CD4-positive, alpha-beta T cell treated with Interferon alpha-2 for 1 hour (primary cell): ENCODE measurements at regions not wholly inside any gene's neighbourhood (a gene's known extent, or its start where the extent isn't known, plus 50 kb on each side); places are given as distances from the start of the nearest gene placed in this dataset.

Source experiments
- DNase-seq, 2 donors: peaks; one replicate each; pipeline ENCODE4 v3.0.0-alpha.2; 2020 to 2022

DNA sequence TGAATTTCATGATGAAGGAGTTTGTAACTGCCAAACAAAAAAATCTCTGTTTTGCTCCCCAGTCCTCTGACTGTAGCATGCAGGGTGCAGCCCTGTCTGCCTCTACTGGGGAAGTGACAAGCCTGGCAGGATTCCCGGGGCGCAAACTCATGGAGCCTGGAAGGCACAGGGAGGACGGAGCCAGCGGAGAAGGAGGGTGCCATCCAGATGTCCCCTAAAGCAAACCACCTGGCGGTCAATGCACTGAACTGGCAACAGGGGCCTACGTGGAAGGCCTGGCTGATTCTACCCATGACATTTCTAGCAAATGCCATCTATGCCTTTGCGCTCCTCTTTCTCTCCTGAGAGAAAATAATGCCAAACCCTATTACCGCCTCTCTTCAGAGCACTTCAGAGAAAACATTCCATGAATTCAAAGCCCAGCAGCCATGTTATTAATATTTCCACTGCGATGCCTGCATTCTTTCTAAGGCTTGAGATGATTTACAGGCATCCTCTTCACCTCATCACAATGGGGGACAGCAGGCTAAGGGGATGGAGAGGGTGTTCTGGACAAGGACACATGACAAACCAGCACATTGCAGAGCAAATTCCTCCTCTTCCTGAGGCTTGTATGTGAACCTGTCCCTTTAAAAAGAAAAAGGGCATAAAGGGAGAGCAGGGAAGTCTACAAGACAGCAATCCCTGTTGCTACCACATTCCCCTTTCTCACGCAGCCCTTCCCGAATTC is 329.3 kb upstream of the NOCT start:
- no peak for DNase-seq

DNA sequence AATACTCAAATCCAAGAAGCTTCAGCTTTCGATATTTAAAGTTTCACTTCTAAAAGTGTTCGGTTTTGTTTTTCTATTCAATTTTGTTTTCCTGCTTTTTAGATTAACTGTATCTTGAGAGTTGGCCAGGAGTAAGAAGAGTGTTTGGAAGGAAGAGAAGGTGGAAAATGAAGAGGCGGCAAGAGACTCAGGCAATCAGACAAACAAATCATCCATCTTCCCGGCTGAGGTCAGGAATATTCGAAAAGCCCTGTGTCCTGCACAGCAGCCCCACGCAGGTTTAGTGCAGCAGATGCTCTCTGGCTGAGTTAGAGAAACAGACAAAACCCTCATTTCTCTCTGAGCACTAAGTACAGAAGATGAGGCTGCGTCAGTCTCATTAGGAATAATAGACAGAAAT is 330.3 kb upstream of the NOCT start:
- DNase-seq, result no peak

DNA sequence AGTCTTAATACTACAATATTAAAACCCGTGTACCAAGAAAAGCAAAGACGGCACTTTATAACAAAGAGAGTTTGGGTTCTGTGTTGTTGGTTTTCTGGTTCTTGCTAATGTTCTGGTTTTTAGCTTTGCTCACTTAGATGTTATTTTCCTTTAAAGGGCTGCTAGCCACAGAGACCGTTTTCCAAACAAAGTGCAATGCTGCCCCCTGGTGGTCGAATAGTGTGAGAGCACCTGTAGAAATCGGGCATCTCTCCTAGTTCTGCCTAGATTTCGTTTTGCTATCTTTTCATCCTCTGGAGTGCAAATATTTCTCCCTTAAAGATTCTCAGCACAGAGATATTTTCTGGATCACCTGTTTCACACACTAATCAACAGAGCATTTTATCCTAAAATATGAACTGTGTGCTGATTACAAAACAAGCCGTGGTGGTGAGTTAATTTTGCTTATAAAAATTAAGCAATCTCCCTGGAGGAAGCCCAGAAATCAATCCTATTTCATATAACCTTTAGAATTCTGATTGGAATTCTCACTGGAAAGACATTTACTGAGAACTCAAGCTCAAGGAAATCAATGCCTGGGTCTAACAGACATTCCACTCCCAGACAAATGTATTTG is 334.5 kb upstream of the NOCT start:
- peak; percentile 54 to 62 for DNase-seq

DNA sequence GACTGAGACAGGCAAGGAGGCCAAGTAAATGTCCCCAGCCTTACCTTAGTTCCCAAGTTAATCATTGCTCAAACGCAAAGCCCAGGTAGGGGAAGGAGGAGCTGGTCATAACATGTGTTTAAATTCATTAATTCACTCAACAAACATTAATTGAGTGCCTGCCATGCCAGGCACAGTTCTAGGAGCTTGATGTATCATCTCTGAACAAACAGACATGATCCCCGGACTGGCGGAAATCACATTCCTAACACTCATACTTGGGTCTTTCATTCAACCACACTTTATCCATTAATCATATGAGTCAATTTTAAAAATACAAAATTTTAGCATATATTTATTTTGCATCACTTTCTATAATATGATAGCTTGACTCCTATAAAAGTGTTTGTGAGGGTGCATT is 335.3 kb upstream of the NOCT start:
- no peak for DNase-seq

DNA sequence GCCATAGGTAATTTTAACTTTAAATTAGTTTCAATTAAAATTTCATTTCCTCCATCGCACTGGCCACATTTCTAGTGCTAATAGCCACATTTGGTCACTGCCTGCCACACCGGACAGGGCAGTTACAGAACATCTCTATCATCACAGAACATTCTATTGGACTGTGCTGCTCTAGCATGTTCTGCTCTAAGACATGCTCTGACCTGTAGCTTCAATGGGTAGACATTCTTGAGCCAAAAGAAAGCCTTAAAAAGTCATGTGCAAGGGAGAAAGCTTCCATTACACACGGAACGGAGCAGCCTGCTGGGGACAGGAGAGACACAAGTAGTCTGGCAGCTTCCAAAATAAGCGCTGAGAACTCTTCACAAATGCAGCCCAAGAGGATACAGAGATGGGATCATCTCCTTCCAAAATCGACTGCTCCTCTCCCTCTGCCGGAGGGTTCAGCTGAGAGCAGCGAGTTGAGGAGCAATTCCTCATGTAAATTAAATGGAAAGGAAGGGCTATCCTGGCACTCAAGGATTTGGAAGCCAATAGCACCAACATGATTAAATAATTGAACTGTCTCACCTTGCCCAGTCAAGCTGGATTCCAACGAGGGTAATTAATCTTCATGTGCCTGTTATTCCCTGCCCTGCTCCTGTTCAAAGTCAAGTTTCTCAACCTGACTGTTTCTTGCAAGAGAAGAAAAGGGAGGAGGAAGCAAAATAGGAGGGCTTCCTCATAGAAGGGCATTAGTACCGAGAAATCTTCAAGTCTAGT is 336.4 kb upstream of the NOCT start:
- DNase-seq, result no peak

DNA sequence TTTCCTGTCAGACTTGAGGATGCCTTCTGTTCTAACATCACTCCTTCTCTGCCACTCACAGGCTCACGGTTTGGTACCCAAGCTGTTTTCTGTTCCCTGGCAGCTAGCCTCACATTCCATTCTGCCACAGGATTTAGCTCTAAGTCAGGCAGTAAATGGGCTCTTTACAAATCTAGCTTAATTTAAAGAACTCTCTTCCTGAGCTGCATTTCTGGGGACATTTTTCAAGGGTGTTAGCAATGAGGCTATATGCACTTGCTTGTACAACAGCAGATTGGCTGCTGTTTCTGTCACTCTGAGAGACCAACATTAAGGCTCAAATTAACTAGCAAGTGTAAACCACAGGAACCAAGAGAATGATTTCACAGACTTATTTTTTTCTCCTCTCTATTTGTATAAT is 337.8 kb upstream of the NOCT start:
- DNase-seq, result no peak

DNA sequence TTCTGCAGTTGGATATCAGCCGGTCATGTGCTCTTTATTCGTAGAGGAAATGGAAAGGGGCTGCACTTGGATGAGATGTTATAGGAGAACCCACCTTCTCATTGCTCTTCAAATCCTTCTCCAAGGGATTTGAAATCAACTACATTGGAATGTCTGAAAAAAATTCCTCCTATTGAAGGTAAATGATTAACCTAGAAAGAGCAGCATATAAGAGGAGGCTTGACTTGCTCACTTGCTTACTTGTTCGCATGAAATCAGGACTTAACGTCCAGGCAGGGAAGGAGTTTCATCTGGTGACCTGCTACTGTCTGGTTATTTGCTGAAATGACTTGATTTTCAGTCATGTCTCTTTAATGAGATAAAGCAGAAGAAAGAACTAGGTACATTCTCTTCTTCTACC is 338.4 kb upstream of the NOCT start:
- DNase-seq, result no peak

DNA sequence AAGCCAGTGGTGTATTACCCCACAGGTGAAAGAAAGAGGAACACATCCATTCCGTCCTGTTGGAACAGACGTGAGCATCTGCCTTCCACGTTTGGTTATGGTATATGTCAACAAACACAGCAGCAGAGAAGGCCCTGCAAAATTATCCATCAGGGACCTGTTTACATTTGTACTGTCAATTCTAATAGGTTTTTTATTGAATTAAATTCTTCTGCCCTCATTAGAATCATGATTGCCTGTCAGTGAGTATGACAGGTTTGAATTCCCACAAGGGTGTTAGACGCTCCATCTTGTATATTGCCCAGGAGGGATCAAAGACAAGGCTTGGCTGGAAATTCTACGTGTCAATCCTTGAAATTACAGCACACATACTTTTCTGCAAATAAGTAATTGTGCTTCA is 339.9 kb upstream of the NOCT start:
- no peak for DNase-seq

DNA sequence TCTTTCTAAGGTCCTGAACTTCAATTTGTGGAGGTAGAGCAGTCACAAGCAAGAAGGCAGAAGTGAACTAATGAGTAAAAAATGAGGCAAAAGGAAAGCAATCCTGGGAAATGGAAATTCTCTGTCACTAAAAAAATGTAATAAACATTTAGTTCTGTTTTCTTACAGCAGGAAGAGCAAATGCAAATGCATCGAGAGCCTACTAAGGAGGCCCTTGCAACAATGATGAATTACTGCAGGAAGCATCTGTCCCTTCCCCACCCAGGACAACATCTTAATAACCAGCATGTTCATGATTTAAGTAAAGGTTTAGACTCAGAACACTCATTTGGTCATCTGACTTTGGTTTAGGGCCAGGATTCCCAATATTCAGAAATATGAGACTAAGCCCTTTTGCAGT is 341.4 kb upstream of the NOCT start:
- DNase-seq, result no peak

DNA sequence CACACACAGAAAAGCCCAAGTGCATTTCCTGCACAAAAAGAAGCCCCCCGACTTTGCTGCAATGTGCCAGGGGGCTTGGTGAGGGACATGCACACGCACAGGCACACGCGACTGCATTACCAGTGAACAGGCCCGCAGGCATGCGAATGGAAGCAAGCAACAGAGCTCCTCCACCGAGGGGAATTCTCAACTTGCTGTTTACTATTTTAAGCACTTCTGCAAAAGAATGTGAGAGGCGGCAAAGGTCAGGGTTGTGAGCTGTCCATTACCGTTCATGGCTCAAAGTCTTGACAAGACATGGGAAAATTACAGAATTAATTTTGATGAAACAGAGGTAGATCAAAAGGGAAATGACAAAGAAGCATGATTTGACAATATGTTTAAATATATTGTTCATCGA is 342.5 kb upstream of the NOCT start:
- DNase-seq, result no peak

DNA sequence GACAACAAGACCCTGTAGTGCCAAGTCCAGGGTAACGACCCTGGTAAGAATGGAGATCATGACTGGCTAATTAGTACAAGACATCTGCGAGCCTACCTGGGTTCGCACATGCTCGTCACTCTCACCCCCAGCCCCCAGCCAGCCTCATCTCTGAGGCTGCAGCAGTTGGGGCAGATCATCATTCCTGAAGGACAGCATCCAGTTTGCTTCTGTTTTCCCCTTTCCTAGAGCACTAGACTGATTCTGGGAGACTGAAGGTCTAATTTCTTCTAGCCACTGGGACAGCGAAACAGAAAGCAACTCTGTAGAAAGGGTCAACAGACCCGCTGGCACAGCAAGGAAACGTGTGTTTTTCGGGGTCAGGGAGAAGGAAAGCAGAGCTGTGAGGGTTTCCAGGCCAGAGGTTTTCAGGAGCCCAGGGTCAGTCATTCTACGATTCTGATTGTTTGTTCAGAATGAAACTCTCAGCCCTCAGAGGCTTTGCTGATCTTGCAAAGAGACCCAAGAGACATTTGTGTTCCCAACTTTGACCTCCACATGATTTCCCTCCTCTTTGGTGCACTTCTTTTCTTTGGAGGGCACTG is 343.1 kb upstream of the NOCT start:
- DNase-seq, result no peak

DNA sequence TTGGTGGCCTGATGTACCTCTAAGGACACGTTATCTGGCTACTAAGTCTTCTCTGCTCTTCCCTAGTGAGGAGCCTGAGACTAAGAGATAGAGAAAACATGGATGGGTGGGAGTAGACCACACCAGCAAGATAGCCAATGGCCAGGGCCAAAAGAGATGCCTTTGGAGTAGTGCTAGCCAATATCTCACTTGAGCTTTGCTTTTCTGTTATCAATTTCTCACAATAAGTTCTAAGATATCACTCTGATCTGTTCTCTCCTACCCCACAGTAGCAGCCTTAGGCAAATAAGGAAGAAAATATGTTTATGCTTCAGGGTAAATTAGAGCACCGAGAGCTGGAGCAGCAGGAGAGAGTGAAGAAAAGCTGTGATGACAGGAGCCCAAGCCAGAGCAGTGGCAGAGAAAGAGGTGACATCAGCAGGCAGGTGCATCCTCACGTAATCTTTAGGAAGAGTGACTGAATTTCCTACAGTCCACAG is 343.9 kb upstream of the NOCT start:
- DNase-seq, result no peak

DNA sequence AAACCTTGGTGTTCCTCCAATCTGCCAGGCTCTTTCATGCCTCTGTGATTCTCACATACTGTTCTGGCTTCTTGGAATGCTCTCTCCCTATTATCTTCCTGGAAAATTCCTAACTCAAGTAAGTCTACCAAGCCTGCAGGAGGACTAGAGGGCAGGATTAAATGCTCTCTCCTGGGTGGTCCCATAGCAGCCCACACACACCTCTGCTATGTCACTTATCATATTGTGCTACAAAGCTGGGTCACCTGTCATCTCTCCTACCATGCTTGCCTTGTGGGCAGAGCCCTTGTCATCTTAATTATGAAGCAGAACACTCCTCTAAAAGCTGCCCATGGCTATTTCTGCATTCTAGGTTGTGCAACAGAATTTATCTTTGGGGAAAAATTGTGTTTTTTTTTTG is 344.5 kb upstream of the NOCT start:
- no peak for DNase-seq

DNA sequence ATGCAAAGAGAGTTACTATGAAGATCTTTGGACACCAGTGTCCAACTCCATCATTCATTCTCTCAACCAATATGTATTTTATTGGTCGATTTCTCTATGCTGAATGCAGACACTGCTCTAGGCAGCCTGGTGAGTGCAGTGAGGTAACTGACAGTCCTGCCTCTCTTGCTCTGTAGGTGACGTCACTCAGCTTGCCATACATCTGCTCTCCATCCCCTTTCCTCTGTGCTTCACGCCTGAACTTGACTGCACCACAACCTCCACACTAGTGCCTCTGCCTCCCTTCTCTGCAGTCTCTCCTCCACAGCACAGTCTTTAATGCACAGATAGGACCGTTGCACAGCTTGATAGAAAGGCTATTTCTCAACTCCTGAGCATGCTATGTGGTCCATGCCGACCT is 344.9 kb upstream of the NOCT start:
- no peak for DNase-seq

DNA sequence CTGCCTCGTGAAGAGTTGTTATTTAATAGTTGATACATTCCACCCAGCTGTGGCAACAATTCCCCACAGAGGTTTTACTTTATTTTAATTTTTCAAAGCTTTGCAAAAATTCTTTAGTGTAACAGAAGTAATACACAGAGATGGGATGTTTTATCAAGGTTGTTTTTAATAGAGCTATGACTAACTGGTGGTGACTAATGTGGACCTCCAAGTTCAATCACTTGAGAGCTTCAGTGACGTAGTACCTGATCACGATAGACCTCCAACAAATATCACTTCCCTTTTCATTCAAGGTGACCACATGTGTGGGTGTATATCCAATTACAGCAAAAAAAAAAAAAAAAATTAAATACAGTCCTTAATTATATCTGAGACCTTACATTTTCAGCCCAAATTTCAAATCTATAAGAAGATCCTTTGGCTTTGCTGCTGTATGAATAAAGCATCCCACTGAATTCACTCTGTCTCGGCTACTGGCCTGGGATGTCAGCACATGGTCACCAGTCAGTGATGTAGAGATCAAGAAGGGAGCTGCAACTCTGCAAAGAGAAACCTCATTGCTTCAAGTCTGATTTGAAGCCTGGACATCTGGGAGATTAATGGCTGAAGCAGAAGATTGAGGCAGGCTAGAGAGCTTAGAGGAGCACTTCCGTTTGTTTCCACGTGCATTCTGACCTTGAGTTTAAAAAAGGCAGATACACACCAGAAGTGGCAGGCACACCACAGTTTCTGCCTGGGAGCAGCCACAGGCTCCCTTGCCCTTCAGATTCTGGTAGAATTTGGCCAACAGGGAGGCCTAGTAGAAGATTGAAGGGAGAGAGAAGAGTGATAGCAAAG is 345.9 kb upstream of the NOCT start:
- DNase-seq, result no peak

DNA sequence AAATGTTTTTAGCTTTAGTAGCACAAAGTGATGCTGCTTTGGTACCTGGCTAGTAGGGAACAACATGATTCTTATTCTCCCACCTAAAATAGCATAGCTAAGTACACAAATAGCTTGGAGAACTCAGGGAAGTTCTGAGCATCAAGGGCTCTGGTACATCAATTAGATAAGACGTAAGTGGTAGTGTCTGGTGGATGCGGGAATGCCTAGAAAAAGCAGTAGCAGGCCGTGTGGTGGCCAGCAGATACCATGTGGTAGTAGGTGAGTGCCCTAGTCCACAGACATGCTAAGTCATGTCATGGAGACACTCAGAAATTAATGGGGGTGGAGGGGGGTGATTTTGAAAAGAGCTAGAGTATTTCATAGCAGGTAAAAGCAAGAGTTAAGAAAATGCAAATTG is 347.3 kb upstream of the NOCT start:
- DNase-seq, result no peak

DNA sequence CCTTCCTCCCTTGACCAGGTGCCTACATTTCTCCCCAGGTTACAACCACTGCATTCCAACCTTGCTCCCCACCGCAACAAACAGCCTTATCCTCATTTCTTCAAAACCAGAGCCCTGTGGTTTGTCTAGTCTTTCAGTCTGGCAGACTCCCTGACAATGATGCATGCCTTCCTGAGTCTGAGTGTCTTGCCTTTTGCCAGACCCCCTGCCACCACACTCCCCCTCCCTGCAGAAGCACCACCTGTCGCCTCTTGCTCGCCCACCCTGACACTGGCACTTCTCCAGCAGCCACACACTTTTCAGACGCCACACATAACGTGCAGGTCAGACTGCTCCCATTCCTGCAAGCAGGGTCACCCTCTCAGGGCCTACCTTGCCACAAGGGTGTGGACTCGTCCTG is 349.2 kb upstream of the NOCT start:
- DNase-seq, result no peak

DNA sequence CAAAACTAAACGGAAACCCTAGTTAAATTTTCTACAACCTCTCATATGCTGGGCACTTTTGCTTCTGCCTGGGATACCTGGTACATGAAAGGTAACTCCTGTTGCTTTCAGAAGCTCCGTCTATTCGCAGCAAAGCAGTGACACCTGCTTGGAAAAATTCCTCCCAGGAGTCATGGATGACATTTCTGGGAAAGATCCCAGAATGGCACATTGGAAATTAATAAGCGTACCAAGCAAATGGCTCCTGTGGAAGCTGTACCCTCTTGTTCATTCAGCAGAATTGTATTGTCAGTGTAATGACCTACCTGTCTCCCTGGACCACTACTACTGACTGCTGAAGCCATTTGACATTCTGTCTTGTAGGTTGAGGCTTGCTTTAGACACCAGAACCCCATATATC is 349.7 kb upstream of the NOCT start:
- DNase-seq, result no peak

DNA sequence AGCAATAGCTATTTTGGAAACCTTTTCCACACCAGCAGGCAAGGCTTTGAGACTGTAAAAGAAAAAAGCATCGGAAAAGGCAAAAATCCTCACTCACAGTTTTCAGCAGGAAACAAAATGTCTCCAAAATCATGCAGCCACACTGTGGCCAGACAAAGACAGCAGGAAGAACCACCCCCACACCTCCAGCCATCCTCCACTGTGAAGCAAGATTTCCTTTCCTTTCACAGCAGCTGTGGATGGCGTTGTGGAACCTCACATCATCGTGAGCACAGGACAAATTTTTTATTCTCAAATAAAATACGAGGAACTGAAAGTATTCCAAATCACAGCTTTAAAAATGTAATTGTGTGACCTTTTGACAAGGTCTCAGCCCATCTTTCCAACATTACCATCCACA is 351.7 kb upstream of the NOCT start:
- DNase-seq, result no peak

DNA sequence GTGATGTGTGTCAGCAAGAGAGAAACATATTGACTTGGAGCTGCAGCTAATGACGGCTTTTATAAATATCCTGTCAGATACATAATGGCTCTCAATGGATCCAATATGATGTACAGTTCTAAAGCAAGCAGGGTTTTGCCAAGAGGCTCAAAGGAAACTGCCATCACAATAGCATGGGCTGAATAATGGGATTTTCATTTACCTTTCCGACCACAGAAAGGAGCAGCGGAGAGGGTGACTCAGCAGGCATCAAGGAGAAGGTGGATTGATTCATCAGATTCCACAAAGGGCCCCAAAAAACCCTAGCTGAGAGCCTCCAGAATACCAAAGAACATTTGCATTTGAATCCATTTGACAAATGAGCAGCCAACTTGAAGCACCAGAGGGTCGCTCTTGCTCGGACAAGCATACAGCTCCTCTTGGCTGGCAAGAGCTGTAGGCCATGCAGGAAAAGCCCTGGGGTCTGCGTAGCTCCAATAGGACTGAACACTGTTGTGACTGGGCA is 355.7 kb upstream of the NOCT start:
- no peak for DNase-seq

DNA sequence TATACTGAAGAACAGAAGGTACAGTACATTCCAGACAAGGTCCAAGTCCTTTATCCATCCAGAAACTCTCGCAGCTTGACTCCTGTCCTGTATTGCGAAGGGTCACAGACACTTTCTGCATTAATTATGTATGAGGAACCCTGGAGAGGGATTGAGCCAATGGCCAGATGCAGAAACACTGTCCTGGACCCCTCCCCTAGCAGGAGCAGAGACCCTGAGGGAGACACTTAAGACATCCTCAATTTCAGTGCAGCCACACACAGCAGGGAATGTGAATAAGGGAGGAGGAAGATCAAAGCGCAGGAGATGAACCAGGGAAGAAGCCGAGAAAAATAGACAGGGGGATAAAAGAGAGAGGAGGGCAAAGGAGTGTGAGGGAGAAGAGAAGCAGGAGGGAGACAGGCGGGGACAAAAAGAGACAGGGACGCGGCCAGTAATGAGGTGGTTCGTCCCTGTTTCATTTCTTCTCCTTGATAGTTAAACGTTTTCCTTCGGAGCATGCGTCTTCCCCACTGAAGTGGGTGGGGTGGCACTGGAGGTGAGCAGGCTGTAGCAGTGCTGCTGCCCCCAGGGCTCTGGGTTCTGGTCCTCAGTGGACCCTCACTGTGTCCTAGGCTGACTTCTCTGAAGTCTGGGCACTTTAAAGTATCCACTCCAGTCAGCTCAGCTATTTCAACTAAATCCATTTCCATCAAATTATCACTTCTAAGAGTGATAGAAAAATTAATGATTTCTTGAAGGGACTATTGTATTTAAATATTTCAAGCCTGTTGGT is 356.4 kb upstream of the NOCT start:
- no peak for DNase-seq

DNA sequence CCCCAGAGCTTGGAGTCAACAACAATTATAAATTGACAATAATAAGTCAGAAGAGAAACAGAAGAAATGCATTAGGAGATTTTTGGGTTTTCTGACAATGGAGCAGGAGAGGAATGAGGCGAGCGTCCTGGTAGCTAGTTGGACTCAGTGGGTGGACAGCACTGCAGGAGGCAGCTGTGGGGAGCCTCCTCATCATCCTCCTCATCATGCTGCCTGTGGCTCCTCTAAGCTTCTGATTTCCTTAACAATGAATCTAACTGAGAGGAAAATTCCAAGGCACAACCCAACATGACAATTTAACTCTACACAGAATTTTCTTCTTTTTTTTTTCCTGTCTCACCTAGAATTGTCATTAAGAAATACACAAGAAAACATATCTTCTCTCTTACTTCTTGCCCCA is 357.1 kb upstream of the NOCT start:
- DNase-seq, result no peak
